HCT116 (cell line): ENCODE measurements at regions not wholly inside any gene's neighbourhood (a gene's known extent, or its start where the extent isn't known, plus 50 kb on each side); places are given as distances from the start of the nearest gene placed in this dataset.

Source experiments
- ATAC-seq: fragments of 200-7000 bp; cut with Tn5 transposase; 2 replicates; pipeline ENCODE4 v1.9.1; 2020; ENCODE audit warnings: mild to moderate bottlenecking, moderate library complexity
- BruUV-seq: library from RNA; stranded (reverse); fragments of 400-500 nt; replicated peaks from 2 replicates; lab custom pipeline; 2021; lab: Mats Ljungman, UMichigan
- CTCF ChIA-PET: fragments of 300-600 bp; sonication (Branson Sonifier 250); formaldehyde crosslinking; loops from one replicate; lab custom pipeline; 2021; ENCODE audit warnings: antibody characterized with exemption; lab: Charles Lee
- POLR2A ChIA-PET: fragments of 300-600, 350-600 bp; sonication (Branson Sonifier 250); formaldehyde crosslinking; loops from one replicate; lab custom pipeline; 2021; ENCODE audit warnings: antibody characterized with exemption; lab: Charles Lee
- RAD21 ChIA-PET, 2 experiments: fragments of 300-600 bp; sonication (Branson Sonifier 250); formaldehyde crosslinking; loops; one replicate each; lab custom pipeline; 2023; ENCODE audit warnings: low total read pairs in 2 of 2; ENCODE audit not compliant: uncharacterized antibody in 2 of 2, unreplicated experiment in 2 of 2, low non-redundant PET in 1 of 2; lab: Charles Lee
- DNase-seq: peaks from one replicate; pipeline ENCODE4 v3.0.0-alpha.2; 2010; ENCODE audit warnings: low read depth, low spot score
- H2AFZ ChIP-seq: fragments of 200-600 bp; shearing (Covaris generic), sonication (generic); 2 replicates; pipeline ENCODE4 v1.6.1; 2017; ENCODE audit warnings: low read depth, mixed run types, mixed read lengths, antibody characterized with exemption, low read length; ENCODE audit not compliant: poor library complexity, severe bottlenecking
- H3K27ac ChIP-seq: 2 replicates; pipeline ENCODE4 v1.5.1; 2012; ENCODE audit warnings: low read depth, low read length
- H3K27me3 ChIP-seq: fragments of 200-600 bp; sonication (generic); 2 replicates; pipeline ENCODE4 v1.6.1; 2016; ENCODE audit warnings: mixed run types, low read length, mixed read lengths; ENCODE audit not compliant: insufficient read depth
- H3K36me3 ChIP-seq, 2 experiments: fragments of 200-500 bp in 1 of 2; fragments of 200-600 bp in 1 of 2; sonication (Bioruptor generic) in 1 of 2; sonication (generic) in 1 of 2; 2 replicates each; pipeline versions ENCODE4 v1.5.1 to v1.6.1; 2014 to 2016; ENCODE audit warnings: low read length in 2 of 2, inconsistent platforms in 1 of 2, mixed read lengths in 1 of 2, mixed run types in 1 of 2; ENCODE audit not compliant: insufficient read depth in 2 of 2, control insufficient read depth in 1 of 2
- H3K4me1 ChIP-seq, 2 experiments: fragments of 200-600 bp in 1 of 2; sonication (generic) in 1 of 2; 2 replicates each; pipeline versions ENCODE4 v1.5.1 to v1.6.1; 2012 to 2017; ENCODE audit warnings: low read length in 2 of 2, inconsistent platforms in 1 of 2, mild to moderate bottlenecking in 1 of 2, mixed read lengths in 1 of 2, mixed run types in 1 of 2, moderate library complexity in 1 of 2; ENCODE audit not compliant: insufficient read depth in 2 of 2, control insufficient read depth in 1 of 2
- H3K4me2 ChIP-seq: fragments of 200-600 bp; sonication (generic); 2 replicates; pipeline ENCODE4 v1.6.1; 2017; ENCODE audit warnings: mixed run types, low read length, mixed read lengths
- H3K4me3 ChIP-seq, 2 experiments: fragments of 200-600 bp in 1 of 2; sonication (generic) in 1 of 2; replicated peaks in 1 of 2; 2 replicates each; pipeline ENCODE4 v1.5.1; 2011 to 2016; ENCODE audit warnings: low read length in 2 of 2, control low read depth in 1 of 2, low read depth in 1 of 2, mild to moderate bottlenecking in 1 of 2, mixed read lengths in 1 of 2, mixed run types in 1 of 2
- H3K79me2 ChIP-seq: fragments of 200-600 bp; sonication (generic); 2 replicates; pipeline ENCODE4 v1.6.1; 2017; ENCODE audit warnings: mild to moderate bottlenecking, mixed run types, low read length, moderate library complexity, mixed read lengths; ENCODE audit not compliant: insufficient read depth
- H3K9ac ChIP-seq: fragments of 200-600 bp; sonication (generic); 2 replicates; pipeline ENCODE4 v1.6.1; 2016; ENCODE audit warnings: low read length, mixed read lengths
- H3K9me2 ChIP-seq: fragments of 200-600 bp; sonication (generic), shearing (Covaris generic); 2 replicates; pipeline ENCODE4 v1.6.1; 2017; ENCODE audit warnings: mixed run types, mild to moderate bottlenecking, moderate library complexity; ENCODE audit not compliant: insufficient read depth
- H3K9me3 ChIP-seq, 2 experiments: fragments of 200-500 bp in 1 of 2; fragments of 200-600 bp in 1 of 2; sonication (Bioruptor generic) in 1 of 2; sonication (generic) in 1 of 2; 2 replicates each; pipeline ENCODE4 v1.6.1; 2014 to 2017; ENCODE audit warnings: low read length in 2 of 2, mixed read lengths in 2 of 2, inconsistent platforms in 1 of 2, low read depth in 1 of 2, mild to moderate bottlenecking in 1 of 2, mixed run types in 1 of 2, moderate library complexity in 1 of 2; ENCODE audit not compliant: control insufficient read depth in 1 of 2, insufficient read depth in 1 of 2
- H4K20me1 ChIP-seq: fragments of 200-600 bp; sonication (generic), shearing (Covaris generic); 2 replicates; pipeline ENCODE4 v1.6.1; 2017; ENCODE audit warnings: mixed run types, mild to moderate bottlenecking, moderate library complexity; ENCODE audit not compliant: insufficient read depth
- CEBPB ChIP-seq: IDR thresholded peaks from 2 replicates; pipeline ENCODE4 v1.6.1; 2012; ENCODE audit warnings: low read depth
- EGR1 ChIP-seq: IDR thresholded peaks from 2 replicates; pipeline ENCODE4 v1.6.1; 2012; ENCODE audit warnings: low read depth
- FOSL1 ChIP-seq: IDR thresholded peaks from 2 replicates; pipeline ENCODE4 v1.6.1; 2012; ENCODE audit warnings: low read depth
- JUND ChIP-seq: IDR thresholded peaks from 2 replicates; pipeline ENCODE4 v1.6.1; 2012
- POLR2AphosphoS5 ChIP-seq: IDR thresholded peaks from 2 replicates; pipeline ENCODE4 v1.6.1; 2011; ENCODE audit warnings: mild to moderate bottlenecking, low read depth, low read length, moderate library complexity
- RAD21 ChIP-seq: IDR thresholded peaks from 2 replicates; pipeline ENCODE4 v1.6.1; 2012; ENCODE audit warnings: low read depth, mild to moderate bottlenecking
- SIN3A ChIP-seq: IDR thresholded peaks from 2 replicates; pipeline ENCODE4 v1.6.1; 2012; ENCODE audit warnings: low read depth
- SRF ChIP-seq: IDR thresholded peaks from 2 replicates; pipeline ENCODE4 v1.6.1; 2012; ENCODE audit warnings: low read depth
- TCF7L2 ChIP-seq: IDR thresholded peaks from 2 replicates; pipeline ENCODE4 v1.7.0; 2011; ENCODE audit warnings: borderline replicate concordance, inconsistent platforms; ENCODE audit not compliant: insufficient read depth, insufficient read length; ENCODE audit errors: extremely low read depth
- ZFX ChIP-seq: fragments of 450-650 bp; IDR thresholded peaks from 2 replicates; pipeline ENCODE4 v1.6.1; 2017
- intact Hi-C: fragments of 100-400 bp; cut with micrococcal nuclease; formaldehyde crosslinking; loops from 2 replicates; pipeline ENCODE4 v1.10.0; 2022
- TF ChIP-seq, protein P1 (sequence below): IDR thresholded peaks from 2 replicates; pipeline ENCODE4 v1.6.1; 2012

DNA sequence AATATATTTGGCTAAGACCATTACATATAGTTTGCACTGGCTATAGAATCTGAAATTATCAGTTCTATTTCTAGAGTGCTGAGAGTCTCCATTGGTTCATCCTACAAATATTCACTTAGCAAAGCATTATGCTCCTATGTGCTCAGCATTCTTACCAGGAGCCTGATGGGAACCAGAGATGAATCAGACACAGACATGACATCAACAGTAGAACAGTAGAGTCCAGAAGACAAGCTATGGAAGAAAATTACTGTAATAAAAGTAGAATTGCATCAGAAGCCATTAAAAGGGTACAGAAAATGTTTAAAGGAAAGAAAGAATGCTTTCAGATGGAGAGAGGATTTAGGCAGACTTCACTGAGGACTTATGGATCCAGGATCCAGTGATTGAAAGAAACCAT is 271.7 kb upstream of the SNX7 start:
- Histone ChIP-seq H3K9ac (no peak overlapping the region), H3K36me3 (no peaks in the 10 kb centered on the region), H2AFZ (no peak overlapping the region), H3K9me3 (no peaks in the 10 kb centered on the region), H3K79me2 (no peaks in the 10 kb centered on the region), H3K27me3 (no peaks in the 10 kb centered on the region), H3K4me3 (no peak overlapping the region), H3K4me2 (no peak overlapping the region), H3K27ac (no peak overlapping the region), H3K4me1 (no peaks in the 10 kb centered on the region), H4K20me1 (no peaks in the 10 kb centered on the region), H3K9me2 (no peaks in the 10 kb centered on the region)
- ChIA-PET POLR2A (no interaction called here), CTCF (no interaction called here), RAD21 (no interaction called here)
- no peak for TF ChIP-seq ZFX
- no peak for TF ChIP-seq POLR2AphosphoS5
- no peak for TF ChIP-seq FOSL1
- TF ChIP-seq, protein P1, sequence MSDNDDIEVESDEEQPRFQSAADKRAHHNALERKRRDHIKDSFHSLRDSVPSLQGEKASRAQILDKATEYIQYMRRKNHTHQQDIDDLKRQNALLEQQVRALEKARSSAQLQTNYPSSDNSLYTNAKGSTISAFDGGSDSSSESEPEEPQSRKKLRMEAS, result no peak
- TF ChIP-seq RAD21, result no peak
- TF ChIP-seq TCF7L2, result no peak
- TF ChIP-seq JUND, result no peak
- no peak for TF ChIP-seq SRF
- no peak for TF ChIP-seq CEBPB
- no peak for TF ChIP-seq EGR1
- DNase-seq (no peak), ATAC-seq (no peak)
- intact Hi-C loops, result no loop called here
- BruUV-seq, result no TSS peak

DNA sequence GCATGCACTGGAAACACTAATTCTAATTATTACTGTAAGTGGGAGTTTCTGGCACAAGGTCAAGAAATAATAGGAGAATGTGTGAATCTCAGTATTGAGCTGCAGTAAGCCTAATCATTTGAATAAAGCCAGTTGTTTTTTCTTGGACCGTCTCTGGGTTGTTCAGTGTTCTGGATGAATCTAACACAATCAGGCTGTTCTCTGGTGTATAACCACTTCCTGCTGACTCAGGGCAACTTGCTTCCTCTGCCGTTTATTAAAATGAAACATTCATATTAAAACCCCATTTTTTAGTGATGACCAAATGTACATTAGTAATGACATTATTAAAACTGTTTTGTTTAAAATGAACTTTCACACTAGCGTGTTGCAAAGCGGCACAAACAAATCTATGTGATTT is 273.1 kb upstream of the SNX7 start:
- no peak overlapping the region for H3K4me3 ChIP-seq
- POLR2A ChIA-PET, result no interaction called here
- TF ChIP-seq SIN3A, result no peak
- TF ChIP-seq ZFX, result no peak
- TF ChIP-seq, protein P1, result no peak
- TF ChIP-seq, all 23 proteins: peak for 0
- DNase-seq, result no peak
- Histone ChIP-seq H2AFZ (no peak overlapping the region), H3K27me3 (no peaks in the 10 kb centered on the region), H3K4me1 (no peaks in the 10 kb centered on the region), H3K79me2 (no peaks in the 10 kb centered on the region), H3K9me2 (no peaks in the 10 kb centered on the region), H3K9ac (no peak overlapping the region), H4K20me1 (no peaks in the 10 kb centered on the region), H3K4me2 (no peak overlapping the region), H3K27ac (no peak overlapping the region), H3K36me3 (no peaks in the 10 kb centered on the region), H3K9me3 (no peaks in the 10 kb centered on the region)
- no TSS peak for BruUV-seq
- CTCF ChIA-PET, result no interaction called here
- no peak for ATAC-seq
- RAD21 ChIA-PET, result no interaction called here
- intact Hi-C loops, result no loop called here
